ENCODE measurements at regions not wholly inside any gene's neighbourhood (a gene's known extent, or its start where the extent isn't known, plus 50 kb on each side); places are given as distances from the start of the nearest gene placed in this dataset.

GRCh38 chr3:193116871-193117270 is 124.2 kb upstream of the PLAAT1 start:
- no peak for TF ChIP-seq CTCF (conservative IDR thresholded peaks at IDR 0.05)
- TF ChIP-seq EZH2 (IDR thresholded peaks at IDR 0.05; ENCODE audit: low read depth) = no peak

All from PC-9 (cell line).